HCT116 (cell line): ENCODE measurements at regions not wholly inside any gene's neighbourhood (a gene's known extent, or its start where the extent isn't known, plus 50 kb on each side); places are given as distances from the start of the nearest gene placed in this dataset.

Experiments used
- ATAC-seq: fragments of 200-7000 bp; cut with Tn5 transposase; 2 replicates; pipeline ENCODE4 v1.9.1; 2020; ENCODE audit warnings: mild to moderate bottlenecking, moderate library complexity
- BruUV-seq: library from RNA; stranded (reverse); fragments of 400-500 nt; replicated peaks from 2 replicates; lab custom pipeline; 2021; lab: Mats Ljungman, UMichigan
- CTCF ChIA-PET: fragments of 300-600 bp; sonication (Branson Sonifier 250); formaldehyde crosslinking; loops from one replicate; lab custom pipeline; 2021; ENCODE audit warnings: antibody characterized with exemption; lab: Charles Lee
- POLR2A ChIA-PET: fragments of 300-600, 350-600 bp; sonication (Branson Sonifier 250); formaldehyde crosslinking; loops from one replicate; lab custom pipeline; 2021; ENCODE audit warnings: antibody characterized with exemption; lab: Charles Lee
- RAD21 ChIA-PET, 2 experiments: fragments of 300-600 bp; sonication (Branson Sonifier 250); formaldehyde crosslinking; loops; one replicate each; lab custom pipeline; 2023; ENCODE audit warnings: low total read pairs in 2 of 2; ENCODE audit not compliant: uncharacterized antibody in 2 of 2, unreplicated experiment in 2 of 2, low non-redundant PET in 1 of 2; lab: Charles Lee
- DNase-seq: peaks from one replicate; pipeline ENCODE4 v3.0.0-alpha.2; 2010; ENCODE audit warnings: low read depth, low spot score
- H2AFZ ChIP-seq: fragments of 200-600 bp; shearing (Covaris generic), sonication (generic); 2 replicates; pipeline ENCODE4 v1.6.1; 2017; ENCODE audit warnings: low read depth, mixed run types, mixed read lengths, antibody characterized with exemption, low read length; ENCODE audit not compliant: poor library complexity, severe bottlenecking
- H3K27ac ChIP-seq: 2 replicates; pipeline ENCODE4 v1.5.1; 2012; ENCODE audit warnings: low read depth, low read length
- H3K27me3 ChIP-seq: fragments of 200-600 bp; sonication (generic); 2 replicates; pipeline ENCODE4 v1.6.1; 2016; ENCODE audit warnings: mixed run types, low read length, mixed read lengths; ENCODE audit not compliant: insufficient read depth
- H3K36me3 ChIP-seq, 2 experiments: fragments of 200-500 bp in 1 of 2; fragments of 200-600 bp in 1 of 2; sonication (Bioruptor generic) in 1 of 2; sonication (generic) in 1 of 2; 2 replicates each; pipeline versions ENCODE4 v1.5.1 to v1.6.1; 2014 to 2016; ENCODE audit warnings: low read length in 2 of 2, inconsistent platforms in 1 of 2, mixed read lengths in 1 of 2, mixed run types in 1 of 2; ENCODE audit not compliant: insufficient read depth in 2 of 2, control insufficient read depth in 1 of 2
- H3K4me1 ChIP-seq, 2 experiments: fragments of 200-600 bp in 1 of 2; sonication (generic) in 1 of 2; 2 replicates each; pipeline versions ENCODE4 v1.5.1 to v1.6.1; 2012 to 2017; ENCODE audit warnings: low read length in 2 of 2, inconsistent platforms in 1 of 2, mild to moderate bottlenecking in 1 of 2, mixed read lengths in 1 of 2, mixed run types in 1 of 2, moderate library complexity in 1 of 2; ENCODE audit not compliant: insufficient read depth in 2 of 2, control insufficient read depth in 1 of 2
- H3K4me2 ChIP-seq: fragments of 200-600 bp; sonication (generic); 2 replicates; pipeline ENCODE4 v1.6.1; 2017; ENCODE audit warnings: mixed run types, low read length, mixed read lengths
- H3K4me3 ChIP-seq, 2 experiments: fragments of 200-600 bp in 1 of 2; sonication (generic) in 1 of 2; replicated peaks in 1 of 2; 2 replicates each; pipeline ENCODE4 v1.5.1; 2011 to 2016; ENCODE audit warnings: low read length in 2 of 2, control low read depth in 1 of 2, low read depth in 1 of 2, mild to moderate bottlenecking in 1 of 2, mixed read lengths in 1 of 2, mixed run types in 1 of 2
- H3K79me2 ChIP-seq: fragments of 200-600 bp; sonication (generic); 2 replicates; pipeline ENCODE4 v1.6.1; 2017; ENCODE audit warnings: mild to moderate bottlenecking, mixed run types, low read length, moderate library complexity, mixed read lengths; ENCODE audit not compliant: insufficient read depth
- H3K9ac ChIP-seq: fragments of 200-600 bp; sonication (generic); 2 replicates; pipeline ENCODE4 v1.6.1; 2016; ENCODE audit warnings: low read length, mixed read lengths
- H3K9me2 ChIP-seq: fragments of 200-600 bp; sonication (generic), shearing (Covaris generic); 2 replicates; pipeline ENCODE4 v1.6.1; 2017; ENCODE audit warnings: mixed run types, mild to moderate bottlenecking, moderate library complexity; ENCODE audit not compliant: insufficient read depth
- H3K9me3 ChIP-seq, 2 experiments: fragments of 200-500 bp in 1 of 2; fragments of 200-600 bp in 1 of 2; sonication (Bioruptor generic) in 1 of 2; sonication (generic) in 1 of 2; 2 replicates each; pipeline ENCODE4 v1.6.1; 2014 to 2017; ENCODE audit warnings: low read length in 2 of 2, mixed read lengths in 2 of 2, inconsistent platforms in 1 of 2, low read depth in 1 of 2, mild to moderate bottlenecking in 1 of 2, mixed run types in 1 of 2, moderate library complexity in 1 of 2; ENCODE audit not compliant: control insufficient read depth in 1 of 2, insufficient read depth in 1 of 2
- H4K20me1 ChIP-seq: fragments of 200-600 bp; sonication (generic), shearing (Covaris generic); 2 replicates; pipeline ENCODE4 v1.6.1; 2017; ENCODE audit warnings: mixed run types, mild to moderate bottlenecking, moderate library complexity; ENCODE audit not compliant: insufficient read depth
- ATF3 ChIP-seq: IDR thresholded peaks from 2 replicates; pipeline ENCODE4 v1.6.1; 2012
- CBX3 ChIP-seq: IDR thresholded peaks from 2 replicates; pipeline ENCODE4 v1.6.1; 2012; ENCODE audit warnings: low read depth
- CEBPB ChIP-seq: IDR thresholded peaks from 2 replicates; pipeline ENCODE4 v1.6.1; 2012; ENCODE audit warnings: low read depth
- CTCF ChIP-seq, 3 experiments: fragments of 200-600 bp in 1 of 3; sonication (generic) in 1 of 3; IDR thresholded peaks in 2 of 3; conservative IDR thresholded peaks in 1 of 3; 2 replicates each; pipeline ENCODE4 v1.5.1; 2012 to 2017; ENCODE audit warnings: low read depth in 2 of 3, low read length in 2 of 3, antibody characterized with exemption in 1 of 3, borderline replicate concordance in 1 of 3, control low read depth in 1 of 3, mild to moderate bottlenecking in 1 of 3, mixed read lengths in 1 of 3, mixed run types in 1 of 3, moderate library complexity in 1 of 3; ENCODE audit not compliant: insufficient read depth in 1 of 3
- EZH2 ChIP-seq: fragments of 200-600 bp; sonication (generic); IDR thresholded peaks from 2 replicates; pipeline ENCODE4 v1.6.1; 2017; ENCODE audit warnings: antibody characterized with exemption, mixed run types
- EZH2phosphoT487 ChIP-seq: fragments of 200-600 bp; IDR thresholded peaks from 2 replicates; pipeline ENCODE4 v1.6.1; 2018; ENCODE audit warnings: antibody characterized with exemption, borderline replicate concordance
- FOSL1 ChIP-seq: IDR thresholded peaks from 2 replicates; pipeline ENCODE4 v1.6.1; 2012; ENCODE audit warnings: low read depth
- POLR2A ChIP-seq: IDR thresholded peaks from 2 replicates; pipeline ENCODE4 v1.7.0; 2011; ENCODE audit warnings: borderline replicate concordance; ENCODE audit not compliant: insufficient read depth, insufficient read length; ENCODE audit errors: extremely low read depth
- RAD21 ChIP-seq: IDR thresholded peaks from 2 replicates; pipeline ENCODE4 v1.6.1; 2012; ENCODE audit warnings: low read depth, mild to moderate bottlenecking
- REST ChIP-seq: IDR thresholded peaks from 2 replicates; pipeline ENCODE4 v1.6.1; 2012; ENCODE audit warnings: low read depth
- SRF ChIP-seq: IDR thresholded peaks from 2 replicates; pipeline ENCODE4 v1.6.1; 2012; ENCODE audit warnings: low read depth
- TCF7L2 ChIP-seq: IDR thresholded peaks from 2 replicates; pipeline ENCODE4 v1.7.0; 2011; ENCODE audit warnings: borderline replicate concordance, inconsistent platforms; ENCODE audit not compliant: insufficient read depth, insufficient read length; ENCODE audit errors: extremely low read depth
- ZNF274 ChIP-seq: fragments of 200-500 bp; sonication (Bioruptor generic); IDR thresholded peaks from 2 replicates; pipeline ENCODE4 v1.6.1; 2014; ENCODE audit warnings: mild to moderate bottlenecking, low read depth, low read length, inconsistent platforms
- intact Hi-C: fragments of 100-400 bp; cut with micrococcal nuclease; formaldehyde crosslinking; loops from 2 replicates; pipeline ENCODE4 v1.10.0; 2022

- TF ChIP-seq REST (no peak), EZH2phosphoT487 (no peak), TCF7L2 (no peak), ATF3 (no peak), CEBPB (no peak), CBX3 (no peak)
Observed at GRCh38 chr14:65173973-65174693, 71.8 kb upstream of the MAX start (continued).

- no peaks in the 10 kb centered on the region for H3K9me2 ChIP-seq
- H3K4me1 ChIP-seq, result peaks cover 0 to 3% of the 10 kb centered on the region in 2 experiments; a peak in 2 of 4 replicates
- no peaks in the 10 kb centered on the region for H3K36me3 ChIP-seq
- H4K20me1 ChIP-seq, result no peaks in the 10 kb centered on the region
- H3K4me2 ChIP-seq, result no peak overlapping the region
- no peaks in the 10 kb centered on the region for H3K79me2 ChIP-seq
- POLR2A ChIA-PET, result no interaction called here
- no peak for ATAC-seq
- H3K27me3 ChIP-seq, result no peaks in the 10 kb centered on the region
- H3K27ac ChIP-seq, result no peak overlapping the region
- no peak overlapping the region for H2AFZ ChIP-seq
- DNase-seq, result no peak
- RAD21 ChIA-PET, result no interaction called here
- no TSS peak for BruUV-seq
- intact Hi-C loops, result no loop called here
- H3K4me3 ChIP-seq, result no peak overlapping the region
- TF ChIP-seq FOSL1 (no peak), SRF (no peak), ATF3 (no peak), EZH2phosphoT487 (no peak), CTCF (IDR thresholded peaks at IDR 0.05 in 2 of 3, conservative IDR thresholded peaks at IDR 0.05 in 1 of 3; ENCODE audit: borderline replicate concordance in 1 of 3, insufficient read depth in 1 of 3, low read depth in 2 of 3, low read length in 2 of 3) (no peak), CBX3 (no peak), TCF7L2 (no peak), RAD21 (no peak), ZNF274 (no peak), POLR2A (no peak), EZH2 (no peak)
- TF ChIP-seq, all 23 proteins: peak for 0
- H3K9me3 ChIP-seq, result no peaks in the 10 kb centered on the region
- CTCF ChIA-PET, result no interaction called here
- H3K9ac ChIP-seq, result no peak overlapping the region
Observed at GRCh38 chr14:65174783-65175182, 72.5 kb upstream of the MAX start.
